ENCODE measurements at regions not wholly inside any gene's neighbourhood (a gene's known extent, or its start where the extent isn't known, plus 50 kb on each side); places are given as distances from the start of the nearest gene placed in this dataset.

DNA sequence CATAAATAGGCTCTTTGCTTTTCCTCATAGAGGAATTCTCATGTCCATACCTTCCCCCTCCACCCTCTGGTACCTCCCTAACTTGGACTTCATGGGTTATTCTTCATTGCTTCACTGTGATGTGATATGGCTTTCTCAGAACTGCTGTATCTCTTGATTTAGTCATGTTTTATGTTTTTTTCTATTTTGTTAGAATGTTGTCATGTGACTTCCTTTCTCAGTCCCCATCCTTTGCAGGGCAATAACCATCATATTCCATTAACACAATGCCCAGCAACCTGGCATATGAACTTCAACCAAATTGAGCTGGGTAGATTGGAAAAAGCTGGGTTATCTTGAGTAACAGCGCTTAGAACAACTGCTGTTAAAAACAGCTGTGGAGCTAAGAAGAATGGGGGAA, 190.9 kb upstream of the PRSS16 start:
- ATAC-seq (ENCODE audit: insufficient read depth, low FRiP score), result no peak
- no peak for DNase-seq
- H3K9me3 ChIP-seq (ENCODE audit: control insufficient read depth in 4 of 4, insufficient read depth in 3 of 4, low read length in 3 of 4), result no peaks in the 10 kb centered on the region
- WGBS, 2 donors, result 94 to 95% methylated on average over 1 of the region's 1 CpG
- no peaks in the 10 kb centered on the region for H3K36me3 ChIP-seq (ENCODE audit: control insufficient read depth in 4 of 4, insufficient read depth in 4 of 4, low read length in 4 of 4)
- H3K27me3 ChIP-seq (ENCODE audit: control insufficient read depth in 3 of 3, insufficient read depth in 3 of 3, low read length in 2 of 3), result no peaks in the 10 kb centered on the region
- TF ChIP-seq, protein P1, sequence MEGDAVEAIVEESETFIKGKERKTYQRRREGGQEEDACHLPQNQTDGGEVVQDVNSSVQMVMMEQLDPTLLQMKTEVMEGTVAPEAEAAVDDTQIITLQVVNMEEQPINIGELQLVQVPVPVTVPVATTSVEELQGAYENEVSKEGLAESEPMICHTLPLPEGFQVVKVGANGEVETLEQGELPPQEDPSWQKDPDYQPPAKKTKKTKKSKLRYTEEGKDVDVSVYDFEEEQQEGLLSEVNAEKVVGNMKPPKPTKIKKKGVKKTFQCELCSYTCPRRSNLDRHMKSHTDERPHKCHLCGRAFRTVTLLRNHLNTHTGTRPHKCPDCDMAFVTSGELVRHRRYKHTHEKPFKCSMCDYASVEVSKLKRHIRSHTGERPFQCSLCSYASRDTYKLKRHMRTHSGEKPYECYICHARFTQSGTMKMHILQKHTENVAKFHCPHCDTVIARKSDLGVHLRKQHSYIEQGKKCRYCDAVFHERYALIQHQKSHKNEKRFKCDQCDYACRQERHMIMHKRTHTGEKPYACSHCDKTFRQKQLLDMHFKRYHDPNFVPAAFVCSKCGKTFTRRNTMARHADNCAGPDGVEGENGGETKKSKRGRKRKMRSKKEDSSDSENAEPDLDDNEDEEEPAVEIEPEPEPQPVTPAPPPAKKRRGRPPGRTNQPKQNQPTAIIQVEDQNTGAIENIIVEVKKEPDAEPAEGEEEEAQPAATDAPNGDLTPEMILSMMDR (IDR thresholded peaks at IDR 0.05; ENCODE audit: control extremely low read depth, extremely low read depth), result no peak
- H3K27ac ChIP-seq (ENCODE audit: low read depth in 1 of 2, low read length in 1 of 2), result no peak overlapping the region
- no peaks in the 10 kb centered on the region for H3K4me1 ChIP-seq (ENCODE audit: control insufficient read depth in 5 of 5, insufficient read depth in 5 of 5, low read length in 5 of 5)
- H3K4me3 ChIP-seq, result no peak overlapping the region
- H3K9ac ChIP-seq (ENCODE audit: insufficient read depth in 1 of 2, low read length in 2 of 2), result no peak overlapping the region

DNA sequence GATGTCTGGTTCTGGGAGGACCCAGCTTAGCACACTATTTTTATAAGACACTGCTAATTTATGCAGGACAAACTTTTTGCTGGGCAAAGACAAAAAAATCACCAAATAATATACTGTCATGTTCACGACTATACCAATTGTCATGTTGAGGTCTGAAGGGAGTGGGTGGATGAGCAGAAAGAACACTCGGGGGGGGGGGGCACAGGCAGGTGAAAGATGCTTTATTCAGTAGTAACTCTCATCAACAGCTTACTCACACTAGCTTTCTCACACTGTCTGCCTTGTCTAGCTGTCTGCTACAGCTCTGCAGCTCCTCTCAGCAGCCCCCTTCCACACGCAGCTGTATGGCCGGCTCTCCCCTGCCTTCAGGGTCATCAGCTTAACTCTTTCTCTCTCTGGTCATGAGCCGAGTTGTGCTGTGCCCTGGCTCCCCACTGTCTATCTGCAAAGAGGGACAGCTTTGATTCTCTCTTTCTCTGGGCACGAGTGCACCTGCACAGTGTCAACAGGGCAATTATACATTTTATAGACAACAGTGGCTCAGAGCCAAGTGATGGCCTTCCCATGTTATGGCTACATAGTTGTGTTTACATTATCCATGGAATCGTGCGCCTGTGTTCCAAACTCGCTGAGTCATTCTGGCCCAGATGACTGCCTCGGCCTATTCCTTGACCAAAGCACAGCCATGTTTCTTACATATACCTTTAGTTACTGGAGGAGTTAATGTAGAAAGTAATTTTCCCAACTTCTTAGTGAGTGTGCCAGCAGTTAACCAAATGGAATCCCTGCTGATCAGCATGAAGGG, 187.7 kb upstream of the PRSS16 start:
- H3K9me3 ChIP-seq (ENCODE audit: control insufficient read depth in 4 of 4, insufficient read depth in 3 of 4, low read length in 3 of 4), result no peaks in the 10 kb centered on the region
- no peak overlapping the region for H3K27ac ChIP-seq (ENCODE audit: low read depth in 1 of 2, low read length in 1 of 2)
- H3K9ac ChIP-seq (ENCODE audit: insufficient read depth in 1 of 2, low read length in 2 of 2), result no peak overlapping the region
- no peaks in the 10 kb centered on the region for H3K4me1 ChIP-seq (ENCODE audit: control insufficient read depth in 5 of 5, insufficient read depth in 5 of 5, low read length in 5 of 5)
- no peak overlapping the region for H3K4me3 ChIP-seq
- ATAC-seq (ENCODE audit: insufficient read depth, low FRiP score) (no peak), DNase-seq (no peak)
- TF ChIP-seq, protein P1 (IDR thresholded peaks at IDR 0.05; ENCODE audit: control extremely low read depth, extremely low read depth), result no peak
- no peaks in the 10 kb centered on the region for H3K27me3 ChIP-seq (ENCODE audit: control insufficient read depth in 3 of 3, insufficient read depth in 3 of 3, low read length in 2 of 3)
- H3K36me3 ChIP-seq (ENCODE audit: control insufficient read depth in 4 of 4, insufficient read depth in 4 of 4, low read length in 4 of 4), result no peaks in the 10 kb centered on the region
- 69 to 79% methylated on average over 10 of the region's 10 CpGs for WGBS, 2 donors

DNA sequence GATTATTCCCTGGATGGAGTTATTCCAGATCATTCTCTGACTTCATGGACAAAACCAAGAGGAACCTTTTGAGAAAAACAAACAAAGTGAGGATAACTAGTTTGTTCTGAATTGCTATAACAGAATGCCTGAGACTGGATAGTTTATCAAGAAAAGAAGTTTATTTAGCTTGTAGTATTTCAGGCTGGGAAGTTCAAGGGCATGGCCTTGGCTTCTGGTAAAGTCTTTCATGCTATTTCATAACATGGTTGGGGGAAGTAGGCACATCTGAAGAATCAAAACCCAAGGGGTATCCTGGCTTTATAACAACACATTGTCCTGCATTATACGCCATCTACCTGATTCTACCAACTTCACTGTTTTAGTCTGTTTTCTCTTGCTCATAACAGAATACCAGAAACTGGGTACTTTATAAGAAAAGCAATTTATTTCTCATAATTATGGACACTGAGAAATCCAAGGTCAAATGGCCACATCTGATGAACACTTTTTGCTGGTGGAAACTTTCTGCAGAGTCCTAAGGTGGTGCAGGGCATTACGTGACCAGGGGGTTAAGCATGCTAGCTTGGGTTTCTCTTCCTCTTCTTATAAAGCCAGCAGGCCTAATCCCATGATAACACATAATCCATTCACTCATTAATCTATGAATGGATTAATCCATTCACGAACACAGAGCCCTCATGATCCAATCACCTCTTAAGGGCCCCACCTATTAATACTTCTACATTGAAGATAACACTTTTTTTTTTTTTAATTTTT, 186.1 kb upstream of the PRSS16 start:
- Histone ChIP-seq H3K4me1 (ENCODE audit: control insufficient read depth in 5 of 5, insufficient read depth in 5 of 5, low read length in 5 of 5) (no peaks in the 10 kb centered on the region), H3K9me3 (ENCODE audit: control insufficient read depth in 4 of 4, insufficient read depth in 3 of 4, low read length in 3 of 4) (no peaks in the 10 kb centered on the region), H3K27ac (ENCODE audit: low read depth in 1 of 2, low read length in 1 of 2) (no peak overlapping the region), H3K4me3 (no peak overlapping the region), H3K27me3 (ENCODE audit: control insufficient read depth in 3 of 3, insufficient read depth in 3 of 3, low read length in 2 of 3) (no peaks in the 10 kb centered on the region), H3K36me3 (ENCODE audit: control insufficient read depth in 4 of 4, insufficient read depth in 4 of 4, low read length in 4 of 4) (no peaks in the 10 kb centered on the region), H3K9ac (ENCODE audit: insufficient read depth in 1 of 2, low read length in 2 of 2) (no peak overlapping the region)
- TF ChIP-seq, protein P1 (IDR thresholded peaks at IDR 0.05; ENCODE audit: control extremely low read depth, extremely low read depth), result no peak
- 91 to 95% methylated on average over 3 of the region's 3 CpGs for WGBS, 2 donors
- DNase-seq (no peak), ATAC-seq (ENCODE audit: insufficient read depth, low FRiP score) (no peak)

Data from lung (tissue), 11 donors.